NCI-H2227 treated with DMSO at 0.1 percent for 48 hours (cell line): ENCODE measurements at regions not wholly inside any gene's neighbourhood (a gene's known extent, or its start where the extent isn't known, plus 50 kb on each side); places are given as distances from the start of the nearest gene placed in this dataset.

Experiments used
- DNase-seq: peaks from one replicate; lab custom pipeline; 2025; lab: John Stamatoyannopoulos, UW

DNA sequence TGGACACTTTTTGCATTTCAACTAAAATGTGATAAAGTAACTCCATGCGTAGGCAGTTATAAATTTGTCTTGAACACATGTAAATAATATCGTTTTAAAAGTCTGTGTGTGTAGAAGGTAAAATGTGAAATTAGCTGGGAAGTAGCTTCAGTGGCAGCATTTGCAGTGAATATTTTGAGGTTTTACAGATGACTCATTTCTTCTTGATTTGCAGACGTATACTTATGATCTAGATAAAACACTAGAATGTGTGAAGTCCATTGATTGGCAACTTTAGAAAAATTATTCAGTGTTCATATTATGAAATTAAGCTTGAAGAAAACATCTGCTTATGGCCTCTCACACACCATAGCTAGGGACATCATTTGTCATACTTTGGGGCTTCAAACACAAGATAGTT, 788.6 kb upstream of the NOVA1 start:
- DNase-seq: no peak

DNA sequence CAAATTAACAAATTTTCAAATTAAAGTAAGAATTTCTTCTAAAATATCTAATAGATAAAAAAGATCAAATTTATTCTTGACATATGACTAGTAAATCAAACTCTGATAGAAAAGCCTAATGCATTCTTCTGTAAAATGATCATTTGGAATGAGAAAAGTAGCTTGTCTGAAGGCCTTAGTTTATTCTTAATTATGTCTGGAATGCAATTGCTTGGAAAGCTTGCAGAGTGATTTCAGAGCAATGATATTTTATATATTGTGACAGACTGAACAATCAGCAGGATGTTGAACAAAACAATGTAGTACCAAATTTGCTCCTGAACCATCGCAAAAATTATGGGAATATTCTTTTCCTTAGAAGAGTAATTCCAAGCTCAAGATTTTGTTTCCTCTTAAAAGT, 789.6 kb upstream of the NOVA1 start:
- no peak for DNase-seq

DNA sequence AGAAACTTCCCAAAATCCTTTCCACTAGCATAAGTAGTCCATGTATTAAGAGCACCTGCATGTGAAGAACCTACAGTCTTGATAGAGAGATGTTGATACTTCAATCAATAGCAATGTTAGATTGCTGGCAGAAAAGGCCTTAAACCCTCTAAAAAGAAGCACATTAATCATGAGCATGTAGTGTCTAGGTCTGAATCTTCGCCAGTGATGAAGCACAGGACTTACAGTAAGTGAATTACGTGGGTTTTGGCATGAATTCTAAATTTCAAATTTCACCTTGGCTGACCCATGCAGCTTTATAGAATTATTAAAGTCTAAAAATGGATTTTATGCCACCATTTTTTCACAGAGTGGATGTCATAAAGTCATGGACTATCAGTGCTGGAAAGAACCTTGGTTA, 791.6 kb upstream of the NOVA1 start:
- DNase-seq: no peak

DNA sequence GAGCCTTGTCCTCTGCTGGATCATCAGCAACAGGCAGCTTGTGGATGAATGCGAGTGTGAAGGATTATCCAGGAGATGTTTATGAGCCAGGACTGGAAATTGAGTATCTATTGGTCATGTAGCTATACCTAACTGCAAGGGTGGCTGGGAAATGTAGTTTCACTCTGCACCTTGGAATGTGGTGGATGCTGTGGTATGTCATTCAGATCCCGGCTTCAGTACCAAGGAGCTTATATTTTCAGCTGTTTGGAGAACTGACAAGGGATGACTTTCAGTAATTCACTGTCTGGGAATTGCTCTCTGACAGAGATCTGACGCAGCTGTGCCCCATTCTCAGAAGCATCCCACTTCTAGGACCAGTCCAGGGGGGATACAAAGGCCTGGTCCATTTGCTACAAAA, 792.3 kb upstream of the NOVA1 start:
- no peak for DNase-seq

GRCh38 chr14:27391331-27391730, 793.5 kb upstream of the NOVA1 start:
- no peak for DNase-seq

DNA sequence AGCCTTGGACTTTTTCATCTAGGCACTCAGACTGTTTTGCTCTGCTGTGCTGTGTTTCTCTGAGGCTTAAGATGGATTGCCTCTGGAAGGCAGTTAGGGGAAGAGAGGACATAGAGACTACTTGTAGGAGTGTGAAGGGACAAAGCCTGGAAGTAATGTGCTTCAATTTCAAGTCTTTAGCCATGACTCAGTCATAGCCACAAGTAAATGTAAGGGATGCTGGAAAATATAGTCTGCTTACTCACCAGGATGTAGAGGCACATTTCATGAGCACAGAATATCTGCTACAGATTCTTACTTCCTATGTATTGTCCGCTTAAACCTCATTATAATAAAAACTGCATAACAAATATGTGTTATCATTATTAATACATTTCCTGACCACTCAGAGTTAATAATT, 794.3 kb upstream of the NOVA1 start:
- no peak for DNase-seq

GRCh38 chr14:27409944-27410343, 812.1 kb upstream of the NOVA1 start:
- DNase-seq: no peak

GRCh38 chr14:27410981-27411380, 813.1 kb upstream of the NOVA1 start:
- no peak for DNase-seq

- no peak for DNase-seq
These were observed 830.0 kb upstream of the NOVA1 start for GRCh38 chr14:27427796-27428195.

DNA sequence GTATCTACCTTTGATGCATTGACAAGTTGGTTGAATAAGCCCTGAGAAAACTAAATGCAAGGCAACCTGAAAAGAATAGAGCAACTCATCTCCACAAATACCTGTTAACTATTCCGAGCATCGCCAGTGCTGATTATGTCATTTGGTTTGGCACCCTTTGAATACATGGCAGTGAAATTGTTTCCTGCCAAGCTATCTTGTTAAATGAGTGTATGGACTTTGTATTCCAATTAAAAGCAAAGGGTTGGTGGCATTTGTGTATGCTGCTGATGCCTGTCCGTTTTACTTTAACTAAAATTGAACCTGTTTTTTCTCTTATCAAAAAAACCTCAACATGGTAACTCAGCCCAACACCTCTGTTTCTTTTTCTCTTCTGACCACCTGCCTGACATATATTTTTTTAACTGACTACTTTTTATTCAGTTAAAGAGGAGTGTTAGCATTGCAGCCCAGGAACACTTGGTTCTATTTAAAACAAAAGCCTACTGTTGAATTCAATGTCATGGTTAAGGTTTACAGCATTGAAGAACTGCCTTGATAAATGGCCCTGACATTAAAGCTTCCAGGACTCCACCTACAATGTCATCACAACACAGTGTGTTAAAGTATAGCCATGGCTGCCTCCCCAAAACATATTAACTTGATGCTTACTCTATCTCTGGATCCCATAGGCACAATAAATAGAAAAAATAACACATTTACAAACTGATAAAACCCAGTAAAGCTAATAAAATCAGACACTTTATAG, 838.3 kb upstream of the NOVA1 start:
- no peak for DNase-seq

DNA sequence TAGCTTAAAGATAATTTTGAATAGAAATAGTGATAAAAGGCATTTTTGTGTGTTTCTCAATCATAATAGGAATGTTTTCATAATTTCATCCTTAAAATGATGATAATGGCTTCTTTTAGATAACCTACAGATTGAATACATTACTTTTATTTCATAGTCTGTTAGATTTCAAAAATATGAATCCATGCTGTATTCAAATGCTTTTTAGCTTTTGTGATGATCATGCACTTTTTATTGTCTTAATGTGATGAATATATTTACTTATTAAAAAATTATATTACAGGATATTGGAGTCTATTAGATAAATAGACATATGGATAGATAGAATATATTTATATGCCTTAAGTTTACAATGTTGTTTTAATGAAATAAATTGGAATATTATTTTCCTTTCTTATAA, 886.8 kb upstream of the NOVA1 start:
- no peak for DNase-seq

- no peak for DNase-seq
These were observed 887.4 kb upstream of the NOVA1 start for GRCh38 chr14:27485193-27485592.

DNA sequence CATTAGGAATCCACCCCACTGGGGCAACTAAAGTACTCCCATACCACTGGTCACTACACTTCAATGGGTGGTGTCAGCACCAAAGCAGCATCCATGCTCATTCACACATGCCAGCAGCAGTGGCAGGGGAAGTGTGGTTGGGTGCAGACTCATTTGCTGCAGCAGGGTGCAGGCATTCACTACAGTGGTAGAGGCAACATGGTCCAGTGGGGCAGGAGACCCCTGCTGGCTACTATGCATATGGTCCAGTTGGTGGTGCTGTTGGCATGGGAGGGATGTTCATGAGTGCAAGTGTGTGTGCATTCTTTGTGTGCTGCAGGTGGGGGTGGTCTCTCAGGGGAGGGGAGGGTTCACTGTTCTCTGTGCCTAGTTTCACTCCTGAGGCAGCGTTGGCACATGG, 908.4 kb upstream of the NOVA1 start:
- no peak for DNase-seq

- peak; percentile 21 for DNase-seq
These were observed 930.5 kb upstream of the NOVA1 start for GRCh38 chr14:27528328-27528727.

DNA sequence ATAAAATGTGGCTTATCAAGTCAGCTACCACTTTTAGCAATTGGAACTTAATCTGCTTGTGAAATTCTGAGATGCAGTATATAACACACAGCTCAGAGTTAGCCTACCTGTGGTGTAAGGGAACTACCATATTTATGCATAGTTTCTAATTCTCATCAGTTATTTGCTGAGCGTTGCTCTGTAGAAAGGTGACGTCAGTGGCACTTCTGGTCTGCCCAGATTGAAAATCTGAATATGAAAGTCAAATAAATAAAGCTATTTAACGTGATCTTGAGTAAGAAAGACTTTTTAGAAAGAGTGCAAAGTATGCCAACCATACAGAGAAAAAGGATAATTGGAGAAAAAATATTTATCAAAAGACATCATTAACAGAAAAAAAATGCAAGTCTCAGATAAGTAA, 938.9 kb upstream of the NOVA1 start:
- DNase-seq: no peak

- DNase-seq: no peak
These were observed 948.3 kb upstream of the NOVA1 start for GRCh38 chr14:27546111-27546510.

DNA sequence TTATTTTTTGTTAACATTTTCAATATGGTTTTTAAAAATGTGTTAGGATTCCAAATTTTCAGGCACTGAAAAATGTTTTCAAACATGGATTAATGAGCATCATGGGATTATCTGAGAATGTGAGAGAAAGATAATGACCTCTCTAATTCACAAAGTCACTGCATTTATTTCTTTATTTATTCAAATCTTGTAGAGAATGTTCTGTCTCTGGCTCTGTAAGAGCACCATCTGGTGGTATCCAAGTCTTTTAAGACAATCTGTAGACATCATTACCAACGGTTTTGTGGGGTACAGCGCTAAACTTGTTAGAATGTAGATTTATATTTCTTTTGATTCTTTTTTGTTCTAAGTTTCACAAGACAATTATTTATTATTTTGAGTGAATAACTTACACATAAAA, 956.0 kb upstream of the NOVA1 start:
- no peak for DNase-seq

GRCh38 chr14:27557445-27557844, 959.6 kb upstream of the NOVA1 start:
- no peak for DNase-seq

- no peak for DNase-seq
These were observed 962.0 kb upstream of the NOVA1 start for GRCh38 chr14:27559848-27560247.

- DNase-seq: no peak
These were observed 969.1 kb upstream of the NOVA1 start for GRCh38 chr14:27566843-27567382.

DNA sequence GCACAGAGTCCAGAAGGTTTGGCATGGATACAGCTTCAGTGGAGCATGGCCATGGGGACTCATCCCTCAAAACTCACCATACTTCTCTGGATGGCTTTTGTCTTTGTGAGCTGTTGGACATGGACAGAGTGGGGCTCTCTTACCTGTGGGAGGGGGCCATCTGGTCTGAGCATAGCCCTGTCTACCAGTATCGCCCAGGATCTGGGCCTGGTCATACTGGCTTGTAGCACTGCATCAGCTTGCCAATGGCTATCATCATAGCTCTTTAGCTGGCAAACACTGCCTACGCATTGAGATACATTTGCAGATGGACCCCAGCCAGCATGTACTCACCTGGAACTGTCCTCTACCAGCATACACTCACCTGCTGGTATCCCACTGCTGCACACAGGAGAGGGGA, 975.2 kb upstream of the NOVA1 start:
- no peak for DNase-seq

DNA sequence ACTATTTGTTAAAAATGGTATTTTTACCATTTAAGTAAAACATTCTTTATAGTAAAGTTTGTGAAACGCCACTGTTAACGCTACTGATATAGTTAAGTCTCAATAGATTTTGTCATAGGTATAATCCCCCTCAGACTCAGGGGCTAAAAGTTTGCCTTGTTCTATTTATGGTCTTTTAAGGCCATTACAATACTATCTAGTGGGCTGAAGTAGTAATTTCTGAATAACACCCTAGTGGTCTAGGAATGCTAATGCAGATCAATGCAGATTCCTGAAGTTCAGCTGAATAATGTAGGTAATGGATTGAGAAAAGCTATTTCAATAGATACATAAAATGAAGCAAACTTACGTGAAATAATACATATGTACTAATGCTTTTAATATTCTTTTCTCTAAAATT, 989.3 kb upstream of the NOVA1 start:
- DNase-seq: no peak

- no peak for DNase-seq
These were observed 1007.4 kb upstream of the NOVA1 start for GRCh38 chr14:27605282-27605681.

DNA sequence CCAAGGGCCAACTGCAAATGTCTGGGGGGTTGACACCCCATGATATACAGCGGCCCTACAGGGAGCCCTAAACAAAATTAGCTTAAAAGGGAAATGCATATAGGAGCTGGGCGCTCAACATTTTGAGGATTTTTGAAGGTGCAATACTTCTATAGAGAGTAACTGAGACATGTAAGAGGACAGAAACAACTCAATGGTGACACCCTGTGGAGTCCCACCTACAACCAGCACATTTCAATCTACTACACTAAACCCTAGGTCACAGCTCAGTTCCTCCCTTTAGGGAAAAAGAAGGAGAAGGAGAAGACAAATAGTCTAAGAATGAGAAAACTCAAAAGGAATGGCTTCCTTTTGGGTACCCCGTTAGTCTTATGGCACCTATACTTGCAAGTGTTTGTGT, 1010.5 kb upstream of the NOVA1 start:
- DNase-seq: no peak
